ENCODE measurements at regions not wholly inside any gene's neighbourhood (a gene's known extent, or its start where the extent isn't known, plus 50 kb on each side); places are given as distances from the start of the nearest gene placed in this dataset.

DNA sequence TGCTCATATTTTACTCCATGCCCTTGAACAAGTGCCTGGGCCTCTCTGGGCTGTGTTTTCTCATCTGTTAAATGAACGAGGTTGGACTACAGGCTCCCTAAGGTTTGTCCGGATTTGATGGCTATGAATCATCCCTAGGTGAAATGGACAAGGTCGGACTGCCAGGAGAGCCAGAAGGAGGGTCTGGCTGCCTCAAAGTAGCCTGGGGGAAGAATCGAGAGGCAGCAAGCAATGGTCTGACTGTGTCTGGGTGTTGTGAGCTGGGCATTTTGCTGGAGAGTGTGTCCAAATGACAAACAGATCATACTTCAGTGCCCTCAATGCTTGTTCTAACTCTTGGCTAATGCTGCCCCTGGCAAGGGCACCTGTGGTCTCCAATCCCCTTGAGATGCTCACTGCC is 730.9 kb downstream of the PTPRU start:
- H3K27me3 Mint-ChIP-seq (ENCODE audit: insufficient read depth) = peaks cover 4% of the 10 kb centered on the region
- no peak for DNase-seq (ENCODE audit: low spot score)
- H3K4me1 Mint-ChIP-seq (ENCODE audit: low read depth) = no peaks in the 10 kb centered on the region
- intact Hi-C loops (cut with micrococcal nuclease) = no loop called here
- H3K27ac Mint-ChIP-seq = no peak overlapping the region
- H3K36me3 Mint-ChIP-seq (ENCODE audit: low read depth) = no peaks in the 10 kb centered on the region
- no peaks in the 10 kb centered on the region for H3K9me3 Mint-ChIP-seq
- no peak overlapping the region for H3K4me3 Mint-ChIP-seq

DNA sequence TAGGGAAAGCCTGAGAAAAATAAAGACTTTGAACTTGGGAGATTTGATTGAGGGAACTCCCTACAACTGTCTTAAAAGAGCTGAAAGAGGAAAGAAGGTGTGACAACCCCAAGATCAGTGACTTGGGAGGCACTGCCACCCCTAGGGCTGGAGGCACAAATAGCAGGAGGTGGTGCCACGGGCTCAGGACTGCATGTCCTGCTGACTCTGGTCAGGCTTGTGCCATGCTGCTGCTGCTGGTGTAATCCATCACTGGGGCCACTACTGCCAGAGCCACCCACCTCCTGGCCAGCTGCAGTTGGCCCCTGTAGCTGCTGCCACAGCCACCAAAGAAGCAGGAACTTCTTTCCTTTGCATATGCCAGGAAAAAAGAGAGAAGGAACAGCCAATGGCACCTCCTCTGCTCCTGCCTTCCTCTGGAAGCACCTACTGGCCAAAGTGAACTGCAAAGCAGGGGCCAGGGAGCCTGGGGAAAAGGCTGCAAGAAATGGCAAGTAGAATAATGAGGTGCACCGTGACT is 730.3 kb downstream of the PTPRU start:
- no peak overlapping the region for H3K27ac Mint-ChIP-seq
- H3K4me3 Mint-ChIP-seq = no peak overlapping the region
- no peaks in the 10 kb centered on the region for H3K4me1 Mint-ChIP-seq (ENCODE audit: low read depth)
- H3K36me3 Mint-ChIP-seq (ENCODE audit: low read depth) = no peaks in the 10 kb centered on the region
- intact Hi-C loops (cut with micrococcal nuclease) = no loop called here
- no peaks in the 10 kb centered on the region for H3K9me3 Mint-ChIP-seq
- peaks cover 4% of the 10 kb centered on the region for H3K27me3 Mint-ChIP-seq (ENCODE audit: insufficient read depth)
- no peak for DNase-seq (ENCODE audit: low spot score)

DNA sequence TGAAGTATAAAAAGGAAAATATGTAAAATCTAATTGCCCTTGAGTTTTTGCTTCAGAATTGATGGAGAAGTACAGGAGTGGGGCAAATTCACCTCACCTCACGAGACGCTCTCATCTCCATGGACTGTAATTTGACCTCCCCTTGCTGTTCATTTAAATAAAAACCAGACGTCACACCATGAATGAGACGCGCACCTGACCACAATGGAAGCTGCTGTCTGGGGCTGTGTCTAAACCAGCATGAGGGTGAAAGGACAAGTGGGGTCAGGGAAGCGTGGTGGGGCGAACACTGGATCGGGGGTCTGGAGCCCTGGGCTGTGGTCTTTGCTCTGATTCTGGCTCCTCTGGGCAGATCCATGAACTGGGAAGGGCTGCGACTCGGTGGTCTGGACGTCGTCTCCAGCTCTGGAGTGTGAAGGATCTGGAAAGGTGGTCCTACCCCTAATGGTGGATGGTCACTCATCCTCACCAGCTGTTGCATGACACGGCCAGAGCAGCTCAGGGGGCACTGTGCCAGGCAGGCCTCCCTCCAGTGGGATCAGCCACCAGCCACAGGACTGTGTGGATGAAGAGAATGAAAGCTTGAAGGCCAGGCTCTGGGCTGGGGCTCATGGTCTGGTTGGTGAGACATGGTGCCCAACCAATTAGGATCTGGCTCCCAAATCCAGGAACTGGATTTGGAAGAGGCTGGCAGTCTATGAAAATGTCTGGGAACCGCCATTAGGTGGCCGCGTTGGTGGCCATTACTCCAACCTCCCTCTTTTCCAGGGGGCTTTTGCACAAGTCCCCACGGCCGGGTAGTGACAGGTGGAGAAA is 728.6 kb downstream of the PTPRU start:
- Mint-ChIP-seq H3K36me3 (ENCODE audit: low read depth) (no peaks in the 10 kb centered on the region), H3K27ac (no peak overlapping the region), H3K4me3 (no peak overlapping the region), H3K4me1 (ENCODE audit: low read depth) (no peaks in the 10 kb centered on the region), H3K9me3 (no peaks in the 10 kb centered on the region), H3K27me3 (ENCODE audit: insufficient read depth) (peaks cover 4% of the 10 kb centered on the region)
- intact Hi-C loops (cut with micrococcal nuclease) = no loop called here
- DNase-seq (ENCODE audit: low spot score) = no peak

DNA sequence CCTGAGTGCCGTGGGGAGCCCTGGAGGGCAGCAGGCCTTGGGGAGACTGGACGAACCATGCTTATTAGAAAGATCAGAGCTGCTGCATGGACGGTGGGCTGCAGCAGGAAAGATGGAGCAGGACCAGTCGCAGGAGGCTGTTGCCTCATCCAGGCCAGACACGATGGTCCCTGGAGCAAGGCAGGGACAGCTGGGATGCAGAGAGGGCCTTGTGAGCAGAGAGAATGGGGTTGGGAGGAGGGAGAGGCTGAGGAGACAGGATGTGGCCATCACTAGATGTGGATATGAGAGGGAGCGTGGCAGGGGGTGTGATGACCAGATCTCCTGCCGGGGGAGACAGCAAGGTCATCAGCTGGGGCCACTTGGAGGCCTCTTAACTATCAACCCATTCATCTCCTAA is 727.6 kb downstream of the PTPRU start:
- H3K4me3 Mint-ChIP-seq = no peak overlapping the region
- H3K9me3 Mint-ChIP-seq = no peaks in the 10 kb centered on the region
- intact Hi-C loops (cut with micrococcal nuclease) = no loop called here
- no peaks in the 10 kb centered on the region for H3K36me3 Mint-ChIP-seq (ENCODE audit: low read depth)
- no peak for DNase-seq (ENCODE audit: low spot score)
- H3K27ac Mint-ChIP-seq = no peak overlapping the region
- H3K27me3 Mint-ChIP-seq (ENCODE audit: insufficient read depth) = peaks cover 4% of the 10 kb centered on the region
- no peaks in the 10 kb centered on the region for H3K4me1 Mint-ChIP-seq (ENCODE audit: low read depth)

DNA sequence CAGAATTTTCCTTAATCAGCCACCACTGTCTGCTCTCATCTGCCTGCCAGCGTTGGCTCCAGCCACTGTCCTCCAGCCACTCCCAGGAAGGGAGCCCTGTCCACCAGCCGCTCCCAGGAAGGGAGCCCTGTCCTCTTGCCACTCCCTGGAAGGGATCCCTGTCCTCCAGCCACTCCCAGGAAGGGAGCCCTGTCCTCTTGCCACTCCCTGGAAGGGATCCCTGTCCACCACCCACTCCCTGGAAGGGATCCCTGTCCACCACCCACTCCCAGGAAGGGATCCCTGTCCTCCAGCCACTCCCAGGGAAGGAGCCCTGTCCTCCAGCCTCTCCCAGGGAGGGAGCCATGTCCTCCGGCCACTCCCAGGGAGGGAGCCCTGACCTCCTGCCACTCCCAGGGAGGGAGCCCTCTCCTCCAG is 726.5 kb downstream of the PTPRU start:
- H3K27ac Mint-ChIP-seq = no peak overlapping the region
- no peaks in the 10 kb centered on the region for H3K36me3 Mint-ChIP-seq (ENCODE audit: low read depth)
- no peak overlapping the region for H3K4me3 Mint-ChIP-seq
- no peaks in the 10 kb centered on the region for H3K27me3 Mint-ChIP-seq (ENCODE audit: insufficient read depth)
- no peaks in the 10 kb centered on the region for H3K4me1 Mint-ChIP-seq (ENCODE audit: low read depth)
- intact Hi-C loops (cut with micrococcal nuclease) = no loop called here
- no peak for DNase-seq (ENCODE audit: low spot score)
- no peaks in the 10 kb centered on the region for H3K9me3 Mint-ChIP-seq

DNA sequence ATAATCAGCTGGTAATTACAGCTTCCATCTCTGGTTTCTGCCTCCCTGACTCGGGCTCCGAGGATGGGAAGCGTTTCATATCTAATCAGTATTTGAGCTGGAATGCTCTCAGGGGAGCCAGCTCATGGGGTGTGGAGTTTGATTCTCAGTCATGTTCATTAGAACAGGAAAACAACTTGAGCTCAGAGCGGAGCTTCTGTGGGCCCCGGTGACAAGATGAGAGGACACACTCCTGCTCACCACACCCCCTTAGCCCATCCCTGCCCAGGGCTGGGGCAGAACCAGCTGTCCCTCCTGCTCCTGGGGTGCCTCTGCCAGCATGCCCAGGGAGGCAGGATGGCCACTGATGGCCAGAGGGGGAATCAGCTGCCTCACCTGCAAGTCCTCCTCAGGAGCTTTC is 726.0 kb downstream of the PTPRU start:
- no peaks in the 10 kb centered on the region for H3K36me3 Mint-ChIP-seq (ENCODE audit: low read depth)
- no peaks in the 10 kb centered on the region for H3K9me3 Mint-ChIP-seq
- intact Hi-C loops (cut with micrococcal nuclease) = no loop called here
- H3K4me1 Mint-ChIP-seq (ENCODE audit: low read depth) = no peaks in the 10 kb centered on the region
- no peak overlapping the region for H3K4me3 Mint-ChIP-seq
- H3K27ac Mint-ChIP-seq = no peak overlapping the region
- no peak for DNase-seq (ENCODE audit: low spot score)
- H3K27me3 Mint-ChIP-seq (ENCODE audit: insufficient read depth) = no peaks in the 10 kb centered on the region

DNA sequence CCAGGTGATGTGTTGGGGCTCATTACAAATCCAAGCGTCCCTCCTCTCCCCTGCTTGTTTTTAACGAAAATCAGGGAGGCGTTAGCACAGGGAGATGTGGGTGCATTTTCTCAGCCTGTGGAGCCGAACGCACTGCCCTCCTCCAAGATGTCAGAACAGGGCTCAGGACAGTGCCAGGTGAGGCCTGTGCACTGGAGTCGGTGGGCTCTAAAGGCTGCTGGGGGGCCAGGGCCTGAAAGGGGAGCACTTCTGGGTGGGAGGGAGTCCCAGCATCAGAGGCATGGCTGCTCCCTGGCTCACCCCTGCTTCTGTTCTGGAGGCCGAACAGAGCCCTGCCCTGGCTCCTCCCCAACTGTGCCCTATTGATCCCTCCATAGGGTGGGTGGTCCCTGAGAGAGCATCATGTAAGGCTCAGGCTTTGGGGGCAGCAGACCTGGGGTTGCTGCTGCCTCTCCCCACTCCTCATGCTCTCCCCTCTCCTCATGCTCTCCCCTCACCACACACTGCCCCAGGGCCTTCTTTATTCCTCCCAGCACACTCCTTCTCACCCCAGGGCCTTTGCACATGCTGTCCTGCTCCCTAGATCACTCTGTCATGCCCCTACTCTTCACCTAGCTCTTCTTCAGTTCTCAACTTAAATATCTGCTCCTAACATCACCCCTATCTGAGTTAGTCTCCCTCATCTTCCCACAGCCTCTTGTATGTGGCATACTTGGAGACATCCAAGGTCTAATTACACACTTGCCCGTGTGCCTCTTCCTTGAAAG is 725.2 kb downstream of the PTPRU start:
- intact Hi-C loops (cut with micrococcal nuclease) = no loop called here
- no peak for DNase-seq (ENCODE audit: low spot score)
- Mint-ChIP-seq H3K4me1 (ENCODE audit: low read depth) (no peaks in the 10 kb centered on the region), H3K4me3 (no peak overlapping the region), H3K36me3 (ENCODE audit: low read depth) (no peaks in the 10 kb centered on the region), H3K27me3 (ENCODE audit: insufficient read depth) (no peaks in the 10 kb centered on the region), H3K27ac (no peak overlapping the region), H3K9me3 (no peaks in the 10 kb centered on the region)

DNA sequence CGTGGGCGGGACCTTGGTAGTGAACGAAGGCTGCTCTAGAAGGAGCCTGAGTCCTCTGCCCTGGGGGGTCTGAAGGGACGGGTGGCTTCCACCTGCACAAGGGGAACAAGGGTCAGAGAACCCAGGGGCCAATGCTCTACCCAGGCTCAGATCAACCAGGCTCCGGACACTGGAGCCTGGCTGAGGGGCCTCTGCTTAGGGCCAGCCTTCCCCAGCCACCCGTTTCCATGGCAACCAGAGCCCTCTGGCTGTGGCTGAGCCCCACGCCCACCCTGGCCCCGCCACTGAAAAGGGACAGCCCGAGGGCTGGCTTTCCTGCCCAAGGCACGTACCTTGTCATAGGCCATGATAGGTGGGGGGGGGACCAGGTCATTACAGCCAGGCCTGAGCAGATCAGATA is 724.6 kb downstream of the PTPRU start:
- intact Hi-C loops (cut with micrococcal nuclease) = no loop called here
- H3K27ac Mint-ChIP-seq = no peak overlapping the region
- H3K36me3 Mint-ChIP-seq (ENCODE audit: low read depth) = no peaks in the 10 kb centered on the region

DNA sequence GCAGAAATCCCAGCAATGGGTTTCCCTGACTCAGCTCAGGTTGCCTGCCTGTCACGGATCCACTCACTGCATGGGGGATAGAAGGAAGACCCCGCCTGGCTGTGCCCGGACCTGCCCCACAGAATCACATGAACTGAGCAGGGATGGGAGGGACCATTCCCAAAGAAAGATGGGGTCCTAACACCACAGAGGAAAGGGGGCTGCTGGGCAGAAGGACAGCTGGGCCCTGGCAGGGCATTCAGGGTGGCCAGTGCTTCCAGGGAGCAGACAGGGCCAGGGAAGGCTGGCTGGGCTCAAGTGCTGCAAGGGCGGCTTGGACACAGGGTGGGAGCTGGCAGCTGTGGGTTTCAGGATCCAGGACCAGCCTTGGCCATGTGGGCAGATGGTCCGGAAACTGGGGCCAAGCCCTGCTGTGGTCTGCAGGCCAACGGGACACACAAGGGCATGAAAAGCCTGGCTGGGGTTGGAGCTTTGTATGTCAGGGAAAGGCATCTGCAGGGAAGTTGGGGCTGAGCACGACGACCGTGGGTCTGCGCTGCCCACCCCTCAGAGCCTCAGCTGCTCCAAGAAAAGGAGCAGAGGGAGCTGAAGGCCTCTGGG is 723.9 kb downstream of the PTPRU start:
- Mint-ChIP-seq H3K36me3 (ENCODE audit: low read depth) (no peaks in the 10 kb centered on the region), H3K4me3 (no peak overlapping the region), H3K9me3 (no peaks in the 10 kb centered on the region), H3K27ac (no peak overlapping the region), H3K27me3 (ENCODE audit: insufficient read depth) (no peaks in the 10 kb centered on the region), H3K4me1 (ENCODE audit: low read depth) (no peaks in the 10 kb centered on the region)
- no peak for DNase-seq (ENCODE audit: low spot score)
- intact Hi-C loops (cut with micrococcal nuclease) = no loop called here

More for the DNA sequence above, 724.6 kb downstream of the PTPRU start:
- Mint-ChIP-seq H3K4me1 (ENCODE audit: low read depth) (no peaks in the 10 kb centered on the region), H3K27me3 (ENCODE audit: insufficient read depth) (no peaks in the 10 kb centered on the region), H3K9me3 (no peaks in the 10 kb centered on the region), H3K4me3 (no peak overlapping the region)
- no peak for DNase-seq (ENCODE audit: low spot score)

DNA sequence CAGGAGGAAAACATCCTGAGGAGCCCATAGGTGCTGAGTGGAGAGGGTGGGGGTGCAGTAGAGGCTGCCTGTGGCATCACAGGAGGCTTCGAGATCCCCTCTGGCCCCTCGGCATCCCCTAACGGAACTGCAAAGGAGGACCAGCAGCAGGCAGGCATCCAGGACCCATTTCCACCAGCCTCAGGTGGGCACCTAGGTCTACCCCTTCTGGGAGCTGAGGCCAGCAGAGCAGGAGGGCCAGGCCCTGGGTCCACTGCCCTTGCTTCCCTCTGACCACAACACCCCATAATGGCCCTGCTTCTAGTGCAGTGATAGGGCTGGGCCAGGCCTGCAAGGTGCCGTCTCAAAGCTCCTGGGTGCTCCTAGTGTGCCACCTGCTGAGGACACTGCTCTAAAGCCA is 723.0 kb downstream of the PTPRU start:
- Mint-ChIP-seq H3K4me3 (no peak overlapping the region), H3K27me3 (ENCODE audit: insufficient read depth) (no peaks in the 10 kb centered on the region), H3K27ac (no peak overlapping the region), H3K9me3 (no peaks in the 10 kb centered on the region), H3K4me1 (ENCODE audit: low read depth) (no peaks in the 10 kb centered on the region), H3K36me3 (ENCODE audit: low read depth) (no peaks in the 10 kb centered on the region)
- intact Hi-C loops (cut with micrococcal nuclease) = no loop called here
- DNase-seq (ENCODE audit: low spot score) = no peak

DNA sequence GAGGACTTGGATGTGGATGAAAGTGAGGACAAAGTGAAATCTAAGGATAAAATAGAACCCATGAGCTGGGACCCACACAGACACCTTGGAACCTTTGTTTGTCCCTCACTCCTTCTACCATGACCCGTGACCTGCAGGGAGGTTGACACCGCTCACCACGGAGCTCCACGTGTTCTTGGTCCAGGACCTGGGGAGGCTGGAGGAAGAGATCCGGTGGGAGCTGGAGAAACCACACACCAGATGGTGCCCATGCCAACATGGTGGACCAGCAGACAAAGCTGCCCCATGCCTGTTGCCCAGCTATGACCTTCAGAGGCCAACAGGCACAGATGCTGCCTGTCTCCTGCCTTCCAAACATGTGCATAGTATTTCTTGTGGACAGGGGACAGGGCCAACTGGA is 721.9 kb downstream of the PTPRU start:
- no peak overlapping the region for H3K4me3 Mint-ChIP-seq
- no peak overlapping the region for H3K27ac Mint-ChIP-seq
- H3K27me3 Mint-ChIP-seq (ENCODE audit: insufficient read depth) = no peaks in the 10 kb centered on the region
- DNase-seq (ENCODE audit: low spot score) = no peak
- no peaks in the 10 kb centered on the region for H3K4me1 Mint-ChIP-seq (ENCODE audit: low read depth)
- H3K36me3 Mint-ChIP-seq (ENCODE audit: low read depth) = no peaks in the 10 kb centered on the region
- intact Hi-C loops (cut with micrococcal nuclease) = no loop called here
- no peaks in the 10 kb centered on the region for H3K9me3 Mint-ChIP-seq

DNA sequence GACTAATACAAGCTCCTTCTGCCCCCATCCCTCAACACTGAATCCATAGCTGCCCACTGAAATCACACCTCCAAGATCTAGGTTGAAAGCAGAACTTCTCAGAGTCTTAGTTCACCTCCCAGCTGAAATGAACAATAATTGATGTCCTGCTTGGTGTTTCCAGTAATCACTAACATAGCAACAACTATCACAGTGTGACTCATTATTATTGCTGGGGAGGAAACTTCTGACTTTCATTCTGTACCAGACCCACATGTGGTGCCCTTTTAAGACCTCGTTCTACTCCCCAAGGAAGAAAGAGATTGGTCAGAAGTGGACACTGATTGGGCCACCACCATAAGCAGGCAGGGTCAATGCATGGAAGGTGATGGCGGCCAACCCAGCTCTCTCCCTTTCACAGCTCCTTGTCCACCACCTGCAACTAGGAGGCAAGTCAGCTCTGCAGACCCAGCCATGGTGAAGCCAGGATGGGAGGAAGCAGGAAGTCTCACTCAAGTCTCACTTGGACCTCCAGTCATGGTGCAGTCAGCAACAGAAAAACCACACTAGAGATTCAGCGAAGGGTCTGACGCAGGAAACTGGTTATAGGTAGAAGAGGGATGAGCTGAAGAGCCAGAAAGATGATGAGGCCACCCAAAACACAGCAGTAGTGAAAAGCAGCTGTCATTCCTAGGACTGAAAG is 720.2 kb downstream of the PTPRU start:
- no peak for DNase-seq (ENCODE audit: low spot score)
- Mint-ChIP-seq H3K9me3 (no peaks in the 10 kb centered on the region), H3K4me3 (no peak overlapping the region), H3K27ac (no peak overlapping the region), H3K4me1 (ENCODE audit: low read depth) (no peaks in the 10 kb centered on the region), H3K36me3 (ENCODE audit: low read depth) (no peaks in the 10 kb centered on the region), H3K27me3 (ENCODE audit: insufficient read depth) (no peaks in the 10 kb centered on the region)
- intact Hi-C loops (cut with micrococcal nuclease) = no loop called here

DNA sequence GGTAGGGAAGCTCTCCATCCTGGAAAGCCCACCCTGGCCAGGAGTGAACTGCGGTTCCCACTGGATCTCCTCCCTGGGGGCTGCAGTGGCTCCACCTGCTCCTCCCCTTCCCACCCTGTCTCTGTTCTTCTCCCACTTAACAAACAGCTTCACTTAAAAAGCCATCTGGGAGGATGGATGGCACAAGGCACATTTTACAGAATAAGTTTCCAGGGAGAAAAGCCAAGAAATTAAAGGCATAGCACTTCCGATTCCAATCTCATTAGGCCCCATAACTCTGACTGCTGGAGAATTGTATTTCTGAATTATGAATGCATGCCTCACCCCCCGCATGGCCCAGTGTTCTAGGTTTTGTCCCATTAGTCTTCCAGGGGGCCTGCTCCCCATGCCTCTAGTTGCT is 718.3 kb downstream of the PTPRU start:
- Mint-ChIP-seq H3K36me3 (ENCODE audit: low read depth) (no peaks in the 10 kb centered on the region), H3K27me3 (ENCODE audit: insufficient read depth) (no peaks in the 10 kb centered on the region), H3K4me1 (ENCODE audit: low read depth) (no peaks in the 10 kb centered on the region), H3K4me3 (no peak overlapping the region), H3K9me3 (no peaks in the 10 kb centered on the region), H3K27ac (no peak overlapping the region)
- intact Hi-C loops (cut with micrococcal nuclease) = no loop called here
- no peak for DNase-seq (ENCODE audit: low spot score)

Data from activated T-helper 1 cell treated with anti-CD3 and anti-CD28 coated beads, Interleukin-12 subunit alpha, Interleukin-12 subunit beta, Interleukin-2, Interleukin-4 antibody, amounts not matched to agents 30 ng/mL and 10 ng/mL and 1 ng/mL, durations not matched to agents 14 hours and 24 hours and 36 hours (primary cell).